Mammary epithelial cell (primary cell): ENCODE measurements at regions not wholly inside any gene's neighbourhood (a gene's known extent, or its start where the extent isn't known, plus 50 kb on each side); places are given as distances from the start of the nearest gene placed in this dataset.

Experiments
- EZH2 ChIP-seq: IDR thresholded peaks from 2 replicates; pipeline ENCODE4 v1.6.1; 2012; ENCODE audit warnings: low read length, inconsistent platforms, borderline replicate concordance
- TF ChIP-seq, protein P1 (sequence below), 2 donors: IDR thresholded peaks in 1 of 2; conservative IDR thresholded peaks in 1 of 2; 2 replicates each; pipeline ENCODE4 v1.5.1; 2011 to 2012; ENCODE audit warnings: inconsistent platforms in 2 of 2, low read length in 2 of 2, mild to moderate bottlenecking in 2 of 2, control low read depth in 1 of 2, low read depth in 1 of 2; ENCODE audit not compliant: insufficient read depth in 1 of 2; ENCODE audit errors: extremely low read depth in 1 of 2

DNA sequence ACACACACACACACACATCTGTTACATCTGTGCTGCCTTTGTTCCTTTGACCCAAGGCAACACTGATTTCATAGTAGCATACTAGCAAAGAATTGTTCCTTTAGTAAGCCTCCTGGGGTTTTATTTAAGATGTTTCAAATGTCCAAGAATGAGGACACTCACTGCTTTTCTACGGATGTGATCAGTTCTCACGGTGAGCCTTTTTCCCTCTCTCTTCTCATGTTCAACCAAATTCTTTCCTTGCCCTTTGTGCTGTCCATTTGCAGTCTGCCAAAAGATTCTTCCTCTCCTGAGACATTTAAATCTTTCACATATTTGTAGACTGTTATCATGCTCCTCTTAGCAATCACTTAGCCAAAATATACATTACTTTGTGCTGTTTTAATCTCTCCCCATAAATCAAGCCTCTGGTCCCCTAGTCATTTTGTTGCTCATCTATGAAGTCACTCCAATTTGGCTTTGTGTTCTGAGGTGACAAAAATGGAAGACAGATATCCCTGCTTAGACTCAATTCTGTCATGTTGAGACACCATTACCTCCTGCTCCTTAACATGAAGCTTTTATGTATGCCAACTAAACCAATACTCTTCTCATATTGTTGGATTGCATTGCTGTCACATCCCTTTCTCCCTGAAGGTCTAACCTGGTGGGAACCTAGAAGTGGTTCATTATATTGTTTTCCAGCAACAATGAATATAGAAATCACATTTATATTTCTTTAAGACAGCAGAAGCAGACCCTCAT is 1605.3 kb upstream of the ACVR2A start:
- TF ChIP-seq, protein P1, sequence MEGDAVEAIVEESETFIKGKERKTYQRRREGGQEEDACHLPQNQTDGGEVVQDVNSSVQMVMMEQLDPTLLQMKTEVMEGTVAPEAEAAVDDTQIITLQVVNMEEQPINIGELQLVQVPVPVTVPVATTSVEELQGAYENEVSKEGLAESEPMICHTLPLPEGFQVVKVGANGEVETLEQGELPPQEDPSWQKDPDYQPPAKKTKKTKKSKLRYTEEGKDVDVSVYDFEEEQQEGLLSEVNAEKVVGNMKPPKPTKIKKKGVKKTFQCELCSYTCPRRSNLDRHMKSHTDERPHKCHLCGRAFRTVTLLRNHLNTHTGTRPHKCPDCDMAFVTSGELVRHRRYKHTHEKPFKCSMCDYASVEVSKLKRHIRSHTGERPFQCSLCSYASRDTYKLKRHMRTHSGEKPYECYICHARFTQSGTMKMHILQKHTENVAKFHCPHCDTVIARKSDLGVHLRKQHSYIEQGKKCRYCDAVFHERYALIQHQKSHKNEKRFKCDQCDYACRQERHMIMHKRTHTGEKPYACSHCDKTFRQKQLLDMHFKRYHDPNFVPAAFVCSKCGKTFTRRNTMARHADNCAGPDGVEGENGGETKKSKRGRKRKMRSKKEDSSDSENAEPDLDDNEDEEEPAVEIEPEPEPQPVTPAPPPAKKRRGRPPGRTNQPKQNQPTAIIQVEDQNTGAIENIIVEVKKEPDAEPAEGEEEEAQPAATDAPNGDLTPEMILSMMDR (conservative IDR thresholded peaks at IDR 0.05 in 1 of 2, IDR thresholded peaks at IDR 0.05 in 1 of 2; ENCODE audit: extremely low read depth in 1 of 2, insufficient read depth in 1 of 2, low read depth in 1 of 2, low read length in 2 of 2) = no peak
- TF ChIP-seq EZH2 = no peak
